NT2/D1 (cell line): ENCODE measurements at regions not wholly inside any gene's neighbourhood (a gene's known extent, or its start where the extent isn't known, plus 50 kb on each side); places are given as distances from the start of the nearest gene placed in this dataset.

ENCODE experiments used
- DNase-seq: peaks from one replicate; pipeline ENCODE4 v3.0.0-alpha.2; 2011; ENCODE audit warnings: low read depth, low spot score
- H3K27me3 ChIP-seq: 2 replicates; pipeline ENCODE4 v1.6.0; 2011; ENCODE audit warnings: mild to moderate bottlenecking; ENCODE audit not compliant: insufficient read length, insufficient read depth
- H3K36me3 ChIP-seq: 2 replicates; pipeline ENCODE4 v1.6.1; 2011; ENCODE audit warnings: mild to moderate bottlenecking, low read length, mixed read lengths; ENCODE audit not compliant: insufficient read depth, insufficient read length
- H3K4me1 ChIP-seq: 2 replicates; pipeline ENCODE4 v1.5.1; 2011; ENCODE audit not compliant: insufficient read depth, insufficient read length
- H3K4me3 ChIP-seq: 2 replicates; pipeline ENCODE4 v1.5.1; 2011; ENCODE audit warnings: low read depth; ENCODE audit not compliant: insufficient read length
- H3K9ac ChIP-seq: 2 replicates; pipeline ENCODE4 v1.6.0; 2011; ENCODE audit warnings: low read depth; ENCODE audit not compliant: insufficient read length
- H3K9me3 ChIP-seq: 2 replicates; pipeline ENCODE4 v1.5.1; 2011; ENCODE audit warnings: mild to moderate bottlenecking, low read length; ENCODE audit not compliant: insufficient read depth
- SUZ12 ChIP-seq: IDR thresholded peaks from 2 replicates; pipeline ENCODE4 v1.6.1; 2011; ENCODE audit not compliant: insufficient read length, insufficient read depth; ENCODE audit errors: extremely low read depth
- YY1 ChIP-seq: IDR thresholded peaks from 2 replicates; pipeline ENCODE4 v1.6.1; 2011; ENCODE audit not compliant: insufficient read length, insufficient read depth
- ZNF274 ChIP-seq: IDR thresholded peaks from 2 replicates; pipeline ENCODE4 v1.6.1; 2011; ENCODE audit warnings: mild to moderate bottlenecking, low read depth, low read length

DNA sequence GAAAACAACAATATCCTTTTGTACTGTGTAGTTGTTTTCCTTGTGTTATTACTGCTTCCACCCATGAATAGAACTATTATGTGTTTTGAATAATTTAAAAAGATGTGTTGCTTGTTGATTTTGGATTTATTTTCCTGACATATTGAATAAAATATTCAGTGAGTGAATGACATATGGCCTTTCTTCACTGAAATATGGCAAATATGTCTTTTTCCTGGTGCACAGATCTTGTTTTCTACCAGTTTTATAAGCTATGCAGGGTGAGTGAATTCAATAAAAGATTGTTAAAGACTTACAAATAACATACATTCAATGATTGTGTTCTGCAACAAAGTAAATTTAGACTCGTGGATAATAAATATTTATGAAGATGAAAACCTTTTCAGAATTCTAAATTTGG, 1216.3 kb upstream of the ADGRL3 start:
- Histone ChIP-seq H3K9me3 (no peaks in the 10 kb centered on the region), H3K4me3 (no peak overlapping the region), H3K4me1 (no peaks in the 10 kb centered on the region), H3K9ac (no peak overlapping the region), H3K27me3 (no peaks in the 10 kb centered on the region), H3K36me3 (no peaks in the 10 kb centered on the region)
- TF ChIP-seq ZNF274: no peak
- TF ChIP-seq YY1: no peak
- no peak for TF ChIP-seq SUZ12
- DNase-seq: no peak

GRCh38 chr4:59987289-59987688, 1212.8 kb upstream of the ADGRL3 start:
- TF ChIP-seq ZNF274: no peak
- TF ChIP-seq SUZ12: no peak
- TF ChIP-seq YY1: no peak
- DNase-seq: no peak

GRCh38 chr4:59994118-59994517, 1206.0 kb upstream of the ADGRL3 start:
- no peak overlapping the region for H3K9ac ChIP-seq
- no peaks in the 10 kb centered on the region for H3K4me1 ChIP-seq
- no peak for TF ChIP-seq SUZ12
- TF ChIP-seq ZNF274: no peak
- TF ChIP-seq YY1: no peak
- no peaks in the 10 kb centered on the region for H3K27me3 ChIP-seq
- H3K9me3 ChIP-seq: peaks cover 24% of the 10 kb centered on the region
- no peak overlapping the region for H3K4me3 ChIP-seq
- no peaks in the 10 kb centered on the region for H3K36me3 ChIP-seq
- no peak for DNase-seq

More at GRCh38 chr4:59987289-59987688, 1212.8 kb upstream of the ADGRL3 start:
- H3K4me1 ChIP-seq: no peaks in the 10 kb centered on the region
- no peaks in the 10 kb centered on the region for H3K36me3 ChIP-seq
- no peak overlapping the region for H3K4me3 ChIP-seq
- H3K27me3 ChIP-seq: no peaks in the 10 kb centered on the region
- no peak overlapping the region for H3K9ac ChIP-seq
- no peaks in the 10 kb centered on the region for H3K9me3 ChIP-seq

DNA sequence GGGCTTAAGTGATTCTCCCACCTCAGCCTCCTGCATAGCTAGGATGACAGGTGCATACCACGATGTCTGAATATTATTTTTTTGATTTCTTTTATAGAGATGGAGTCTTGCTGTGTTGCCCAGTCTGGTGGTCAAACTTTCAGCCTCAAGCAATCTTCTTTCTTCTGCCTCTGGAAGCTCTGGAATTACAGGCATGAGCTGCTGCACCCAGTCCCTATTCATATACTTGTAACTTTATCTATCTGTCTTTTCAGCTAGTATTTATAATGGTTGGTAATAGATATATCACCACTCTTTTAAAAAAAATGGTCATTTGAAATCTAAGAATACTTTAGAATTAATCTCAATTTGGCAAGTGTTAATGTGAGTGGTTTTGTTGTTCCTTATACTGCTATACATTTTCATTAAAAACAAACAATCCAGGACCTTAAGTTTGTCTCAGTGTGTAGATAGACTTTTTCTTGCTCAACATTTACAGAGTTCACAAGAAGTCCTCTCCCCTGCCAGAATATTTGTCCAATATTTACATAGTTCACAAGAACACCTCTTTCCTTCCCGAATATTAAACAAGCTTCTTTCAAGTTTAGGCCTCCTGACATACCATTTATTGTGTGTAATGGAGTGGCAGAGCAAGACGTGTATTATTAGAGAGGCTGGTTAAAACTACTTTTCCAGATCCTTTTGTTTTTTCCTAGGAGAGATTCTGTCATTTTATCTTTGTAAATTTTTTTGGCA, 1197.4 kb upstream of the ADGRL3 start:
- no peak for DNase-seq
- Histone ChIP-seq H3K9me3 (no peaks in the 10 kb centered on the region), H3K4me1 (no peaks in the 10 kb centered on the region), H3K36me3 (no peaks in the 10 kb centered on the region), H3K4me3 (no peak overlapping the region), H3K9ac (no peak overlapping the region), H3K27me3 (no peaks in the 10 kb centered on the region)
- TF ChIP-seq SUZ12 (no peak), YY1 (no peak), ZNF274 (no peak)

DNA sequence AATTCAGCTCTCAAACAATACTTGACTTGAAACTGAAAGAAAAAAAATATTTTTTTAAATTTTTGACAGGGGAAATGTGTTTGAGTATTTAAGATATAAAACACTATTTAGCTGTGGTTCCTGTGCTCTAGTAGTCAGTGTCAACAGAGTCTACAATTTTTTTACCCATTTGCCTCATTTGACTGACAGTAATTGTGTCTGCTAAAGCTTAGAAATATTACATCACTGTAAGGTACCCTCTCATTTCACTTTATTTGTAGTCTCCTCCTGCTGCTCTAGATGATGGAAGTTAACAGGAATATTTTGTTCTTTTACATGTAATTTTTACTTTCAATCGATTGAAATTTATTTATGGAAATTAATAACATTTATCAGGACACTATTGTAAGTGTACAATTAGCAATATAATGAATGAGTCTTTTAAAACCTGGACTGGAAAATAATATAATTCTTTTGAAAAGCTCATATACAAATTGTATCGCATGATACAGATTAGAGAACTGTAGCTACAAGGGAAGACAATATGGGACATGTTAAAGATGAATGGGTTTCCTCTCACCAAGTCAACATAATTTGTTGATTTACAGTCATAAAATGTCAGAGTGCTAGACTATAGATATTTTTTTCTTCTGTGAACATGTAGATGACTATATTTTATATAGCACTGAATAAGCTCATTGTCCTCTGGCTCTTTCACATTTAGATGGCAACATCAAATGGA, 1186.5 kb upstream of the ADGRL3 start:
- Histone ChIP-seq H3K9ac (no peak overlapping the region), H3K4me3 (no peak overlapping the region), H3K9me3 (no peaks in the 10 kb centered on the region), H3K36me3 (no peaks in the 10 kb centered on the region), H3K27me3 (no peaks in the 10 kb centered on the region), H3K4me1 (no peaks in the 10 kb centered on the region)
- no peak for DNase-seq
- no peak for TF ChIP-seq ZNF274
- no peak for TF ChIP-seq SUZ12
- no peak for TF ChIP-seq YY1

GRCh38 chr4:60016971-60017370, 1183.2 kb upstream of the ADGRL3 start:
- DNase-seq: no peak
- Histone ChIP-seq H3K27me3 (no peaks in the 10 kb centered on the region), H3K9ac (no peak overlapping the region), H3K4me3 (no peak overlapping the region), H3K36me3 (no peaks in the 10 kb centered on the region), H3K4me1 (no peaks in the 10 kb centered on the region), H3K9me3 (no peaks in the 10 kb centered on the region)
- TF ChIP-seq ZNF274 (no peak), YY1 (no peak), SUZ12 (no peak)

DNA sequence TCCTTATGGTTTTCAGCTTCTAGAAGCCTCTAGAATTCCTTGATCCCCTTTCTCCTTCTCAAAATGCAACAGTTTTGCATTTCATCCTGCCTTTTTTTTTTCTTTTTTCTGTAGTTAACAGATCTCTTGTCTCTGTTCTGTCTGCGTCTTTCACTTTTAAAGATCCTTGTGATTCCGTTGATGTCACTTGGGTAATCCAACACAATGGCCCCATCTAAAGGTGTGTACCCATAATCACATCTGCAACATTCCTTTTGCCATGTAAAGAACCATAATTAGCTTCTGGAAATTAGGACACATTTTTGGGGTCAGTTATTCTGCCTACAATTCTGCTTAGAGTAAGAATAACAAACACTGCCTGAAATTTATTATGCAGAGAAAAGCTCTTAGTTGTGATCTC, 1180.9 kb upstream of the ADGRL3 start:
- H3K9me3 ChIP-seq: no peaks in the 10 kb centered on the region
- H3K36me3 ChIP-seq: no peaks in the 10 kb centered on the region
- no peak for DNase-seq
- H3K4me1 ChIP-seq: no peaks in the 10 kb centered on the region
- no peak overlapping the region for H3K9ac ChIP-seq
- no peaks in the 10 kb centered on the region for H3K27me3 ChIP-seq
- no peak overlapping the region for H3K4me3 ChIP-seq
- TF ChIP-seq SUZ12: no peak
- TF ChIP-seq YY1: no peak
- no peak for TF ChIP-seq ZNF274
